ENCODE measurements at regions not wholly inside any gene's neighbourhood (a gene's known extent, or its start where the extent isn't known, plus 50 kb on each side); places are given as distances from the start of the nearest gene placed in this dataset.
"Not testable (repeated sequence)": the region's sequence is repeated elsewhere in the genome, so short reads cannot be mapped to it uniquely, and the experiment has no call there.

DNA sequence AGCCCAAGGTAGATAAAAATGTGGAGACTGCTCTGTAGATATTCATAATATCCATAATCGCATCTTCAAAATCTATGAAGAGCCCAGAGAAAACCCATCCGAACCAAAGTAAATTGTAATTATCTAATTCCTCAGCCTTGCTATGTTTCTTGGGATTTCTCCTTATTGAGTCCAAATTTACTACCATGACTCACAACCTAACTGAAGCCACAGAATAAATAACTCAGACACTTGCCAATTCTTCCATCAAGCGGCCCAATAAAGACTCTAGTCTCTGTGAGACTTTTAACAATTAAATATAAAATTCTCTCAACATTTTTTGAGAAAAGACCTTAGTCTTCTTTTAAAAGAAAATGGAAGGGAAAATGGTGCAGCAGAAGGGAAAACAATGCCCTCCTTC, 409.8 kb downstream of the DAD1 start:
- H3K4me1 ChIP-seq: no peaks in the 10 kb centered on the region
- no peaks in the 10 kb centered on the region for H3K9me3 ChIP-seq
- H3K36me3 ChIP-seq (replicated peaks): no peaks in the 10 kb centered on the region
- DNase-seq (ENCODE audit: low spot score in 2 of 2): no peak
- H3K4me3 ChIP-seq: no peak overlapping the region
- peaks cover 7% of the 10 kb centered on the region; the same call in 1 of the 2 replicates for H3K27me3 ChIP-seq (ENCODE audit: low read depth)
- in situ Hi-C loops (cut with MboI; ENCODE audit: low sequenced_read_pairs): no loop called here

DNA sequence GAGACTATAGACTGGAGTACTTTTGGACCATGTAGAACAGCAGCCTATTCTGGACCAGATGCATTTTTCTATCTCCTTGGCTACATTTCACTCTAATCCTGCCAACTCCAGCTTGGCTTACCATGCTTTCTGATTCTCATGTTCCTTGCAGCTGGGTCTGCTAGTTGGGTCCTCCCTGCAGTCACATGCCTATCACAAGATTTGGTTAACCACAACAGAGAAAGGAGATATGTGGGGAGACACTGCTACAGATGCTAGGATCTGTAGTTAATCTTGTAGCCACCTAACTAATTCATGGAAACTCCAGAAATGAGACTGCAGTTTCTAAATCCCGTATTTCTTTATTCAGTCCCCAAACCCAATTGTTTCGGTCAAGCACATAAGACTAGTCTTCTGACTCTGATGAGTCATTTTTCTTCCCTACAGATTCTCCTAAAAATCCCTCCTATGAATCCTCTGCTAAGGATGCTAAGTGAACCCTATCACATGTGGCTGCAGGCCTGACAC, 410.6 kb downstream of the DAD1 start:
- peaks cover 7% of the 10 kb centered on the region; the same call in 1 of the 2 replicates for H3K27me3 ChIP-seq (ENCODE audit: low read depth)
- in situ Hi-C loops (cut with MboI; ENCODE audit: low sequenced_read_pairs): no loop called here
- no peaks in the 10 kb centered on the region for H3K4me1 ChIP-seq
- DNase-seq (ENCODE audit: low spot score in 2 of 2): no peak
- H3K36me3 ChIP-seq (replicated peaks): no peaks in the 10 kb centered on the region
- H3K9me3 ChIP-seq: no peaks in the 10 kb centered on the region
- H3K4me3 ChIP-seq: no peak overlapping the region

DNA sequence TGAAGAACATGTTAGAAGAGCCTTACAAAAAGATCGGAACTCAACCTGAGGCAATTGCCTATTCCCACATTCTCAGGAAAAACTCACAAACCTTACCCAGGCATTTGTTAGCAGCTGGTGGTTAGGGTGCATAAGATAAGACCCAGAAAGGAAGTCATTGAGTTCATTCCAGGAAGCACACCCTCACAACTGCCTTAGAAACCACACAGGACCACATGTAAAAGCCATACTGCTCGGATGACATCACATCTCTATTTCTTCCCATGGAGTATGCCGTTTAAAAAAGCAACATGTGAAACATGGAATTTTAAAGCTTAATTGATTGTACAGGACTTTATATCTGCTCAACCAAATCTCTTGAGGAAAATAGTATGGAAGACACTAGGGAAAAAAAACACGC, 411.2 kb downstream of the DAD1 start:
- in situ Hi-C loops (cut with MboI; ENCODE audit: low sequenced_read_pairs): no loop called here
- Histone ChIP-seq H3K4me3 (no peak overlapping the region), H3K4me1 (no peaks in the 10 kb centered on the region), H3K27me3 (ENCODE audit: low read depth) (peaks cover 7% of the 10 kb centered on the region; the same call in 1 of the 2 replicates), H3K36me3 (replicated peaks) (no peaks in the 10 kb centered on the region), H3K9me3 (no peaks in the 10 kb centered on the region)
- DNase-seq (ENCODE audit: low spot score in 2 of 2): no peak

DNA sequence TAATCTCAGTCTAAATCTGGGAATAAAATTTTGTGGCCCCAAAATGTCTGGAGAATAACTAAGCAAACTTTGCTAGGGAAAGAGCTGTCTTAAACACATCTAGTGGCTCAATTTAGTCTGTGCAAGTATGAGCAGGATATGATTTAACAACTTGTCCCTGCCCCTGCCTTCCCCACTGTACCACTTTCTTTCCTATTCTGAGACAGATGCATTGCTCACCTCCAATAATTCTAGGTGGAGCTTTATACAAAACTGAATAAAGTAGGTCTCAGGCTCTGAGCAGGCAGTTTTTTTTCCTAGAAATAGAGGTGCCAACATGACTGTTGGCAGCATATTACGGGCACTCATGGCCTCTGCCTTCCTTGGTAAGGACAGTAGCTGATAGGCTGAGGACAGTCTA, 412.1 kb downstream of the DAD1 start:
- H3K4me3 ChIP-seq: no peak overlapping the region
- no peak for DNase-seq (ENCODE audit: low spot score in 2 of 2)
- H3K36me3 ChIP-seq (replicated peaks): no peaks in the 10 kb centered on the region
- in situ Hi-C loops (cut with MboI; ENCODE audit: low sequenced_read_pairs): no loop called here
- peaks cover 7% of the 10 kb centered on the region; the same call in 1 of the 2 replicates for H3K27me3 ChIP-seq (ENCODE audit: low read depth)
- H3K4me1 ChIP-seq: no peaks in the 10 kb centered on the region
- H3K9me3 ChIP-seq: no peaks in the 10 kb centered on the region

DNA sequence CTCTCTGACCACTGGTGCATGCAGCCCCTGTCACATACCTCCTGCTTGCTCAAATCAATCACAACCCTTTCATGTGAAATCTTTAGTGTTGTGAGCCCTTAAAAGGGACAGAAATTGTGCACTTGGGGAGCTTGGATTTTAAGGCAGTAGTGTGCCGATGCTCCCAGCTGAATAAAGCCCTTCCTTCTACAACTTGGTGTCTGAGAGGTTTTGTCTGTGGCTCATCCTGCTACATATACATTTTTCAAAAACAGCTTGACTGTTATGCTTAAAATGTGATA, 413.8 kb downstream of the DAD1 start:
- DNase-seq (ENCODE audit: low spot score in 2 of 2); H3K9me3 ChIP-seq; in situ Hi-C loops (cut with MboI; ENCODE audit: low sequenced_read_pairs): not testable (repeated sequence)

DNA sequence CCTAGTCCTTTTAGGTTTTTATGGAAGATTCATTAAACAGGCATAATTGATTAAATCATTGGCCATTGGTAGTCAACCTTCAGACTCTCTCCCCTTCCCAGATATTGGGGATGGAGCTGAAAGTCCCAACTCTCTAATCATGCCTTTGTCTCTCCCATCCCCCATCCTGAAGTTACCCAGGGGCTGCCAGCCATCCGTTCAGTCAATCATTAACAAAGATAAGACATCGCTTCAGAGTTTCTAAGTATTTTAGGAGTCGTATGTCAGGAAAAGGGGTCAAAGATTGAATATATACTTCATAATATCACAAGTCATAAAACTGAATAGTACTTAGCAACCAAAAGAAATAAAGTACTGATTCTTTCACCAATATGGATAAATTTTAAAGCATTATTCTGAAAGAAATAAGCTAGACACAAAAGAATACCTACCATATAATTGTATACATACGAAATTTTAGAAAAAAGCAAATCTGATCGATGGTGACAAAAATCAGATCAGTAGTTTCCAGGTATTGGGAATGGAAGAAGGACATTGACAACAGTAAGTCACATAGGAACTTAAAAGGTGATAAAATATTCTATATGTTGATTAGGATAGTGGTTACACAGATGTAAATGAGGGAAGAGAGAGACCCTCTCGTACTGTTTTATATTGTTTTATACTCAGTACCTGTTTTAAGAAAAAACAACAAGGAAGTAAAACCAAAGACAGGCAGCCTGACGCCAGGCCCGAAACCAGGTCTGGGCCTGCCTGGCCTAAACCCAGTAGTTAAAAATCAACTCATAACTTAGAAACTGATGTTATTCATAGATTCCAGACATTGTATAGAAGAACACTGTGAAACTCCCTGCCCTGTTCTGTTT, 414.4 kb downstream of the DAD1 start:
- in situ Hi-C loops (cut with MboI; ENCODE audit: low sequenced_read_pairs): no loop called here
- no peaks in the 10 kb centered on the region for H3K36me3 ChIP-seq (replicated peaks)

More for the DNA sequence above, 413.8 kb downstream of the DAD1 start:
- not testable (repeated sequence) for H3K36me3 ChIP-seq (replicated peaks); H3K27me3 ChIP-seq (ENCODE audit: low read depth); H3K4me1 ChIP-seq; H3K4me3 ChIP-seq

DNA sequence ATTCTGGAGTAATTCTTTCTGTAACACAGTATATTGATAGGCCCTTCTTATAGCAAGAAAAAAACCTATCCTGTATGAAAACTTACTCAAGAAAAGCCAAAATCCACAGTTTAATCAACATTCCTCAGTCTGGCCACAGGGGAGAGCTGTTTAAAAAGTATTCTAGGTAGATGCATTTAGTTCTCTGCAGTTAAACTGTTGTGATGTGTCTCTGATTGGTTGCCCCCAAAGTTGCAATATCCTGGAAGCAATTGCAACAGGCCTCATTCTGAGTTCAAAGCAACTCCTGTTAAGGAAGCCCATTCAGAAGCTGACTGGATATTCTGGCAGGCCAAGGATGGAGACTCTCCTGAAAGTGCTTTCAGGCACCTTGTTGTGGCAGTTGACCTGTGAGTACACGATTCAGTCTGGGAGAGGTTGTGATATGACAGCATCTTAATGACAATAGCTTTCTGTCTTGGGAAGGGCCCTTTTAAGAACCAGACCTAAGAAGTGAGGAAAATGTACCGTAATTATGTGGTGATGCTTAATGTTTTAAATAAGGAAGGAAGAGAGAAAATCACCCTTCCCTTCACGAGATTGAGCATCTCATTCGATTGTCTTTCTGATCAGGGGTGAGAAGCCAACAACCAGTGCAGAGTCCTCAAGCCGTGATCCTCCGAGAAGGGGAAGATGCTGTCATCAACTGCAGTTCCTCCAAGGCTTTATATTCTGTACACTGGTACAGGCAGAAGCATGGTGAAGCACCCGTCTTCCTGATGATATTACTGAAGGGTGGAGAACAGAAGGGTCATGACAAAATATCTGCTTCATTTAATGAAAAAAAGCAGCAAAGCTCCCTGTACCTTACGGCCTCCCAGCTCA, 420.7 kb downstream of the DAD1 start:
- DNase-seq (ENCODE audit: low spot score in 2 of 2): no peak

More for the DNA sequence above, 414.4 kb downstream of the DAD1 start:
- H3K4me1 ChIP-seq: no peaks in the 10 kb centered on the region
- DNase-seq (ENCODE audit: low spot score in 2 of 2): no peak
- no peaks in the 10 kb centered on the region for H3K9me3 ChIP-seq
- peaks cover 7% of the 10 kb centered on the region; the same call in 1 of the 2 replicates for H3K27me3 ChIP-seq (ENCODE audit: low read depth)
- no peak overlapping the region for H3K4me3 ChIP-seq

DNA sequence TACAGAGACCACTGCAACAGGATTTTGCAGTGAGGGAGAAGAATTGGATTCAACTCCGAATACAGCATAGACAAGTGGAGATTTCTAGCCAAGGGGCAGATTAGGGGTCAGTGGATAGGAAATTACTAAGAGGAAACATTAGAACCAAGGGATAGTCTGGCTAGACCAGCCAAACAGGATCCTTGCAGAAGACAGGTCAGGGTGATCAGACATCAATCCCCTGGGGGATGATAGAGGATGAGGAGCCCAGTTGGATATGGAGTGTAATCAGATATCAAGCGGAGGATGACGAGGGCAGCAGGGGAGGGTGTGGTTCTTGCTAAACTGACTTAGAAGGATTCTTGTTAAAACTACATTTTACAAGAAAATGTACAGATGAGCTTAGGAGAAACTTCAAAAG, 424.4 kb downstream of the DAD1 start:
- no peaks in the 10 kb centered on the region for H3K4me1 ChIP-seq
- H3K27me3 ChIP-seq (ENCODE audit: low read depth): no peaks in the 10 kb centered on the region; the same call in 1 of the 2 replicates
- no peak for DNase-seq (ENCODE audit: low spot score in 2 of 2)
- no peak overlapping the region for H3K4me3 ChIP-seq
- in situ Hi-C loops (cut with MboI; ENCODE audit: low sequenced_read_pairs): no loop called here
- no peaks in the 10 kb centered on the region for H3K36me3 ChIP-seq (replicated peaks)
- H3K9me3 ChIP-seq: no peaks in the 10 kb centered on the region

More for the DNA sequence above, 420.7 kb downstream of the DAD1 start:
- Histone ChIP-seq H3K9me3 (no peaks in the 10 kb centered on the region), H3K36me3 (replicated peaks) (no peaks in the 10 kb centered on the region), H3K4me1 (no peaks in the 10 kb centered on the region), H3K4me3 (no peak overlapping the region), H3K27me3 (ENCODE audit: low read depth) (no peaks in the 10 kb centered on the region; the same call in 1 of the 2 replicates)
- in situ Hi-C loops (cut with MboI; ENCODE audit: low sequenced_read_pairs): no loop called here

DNA sequence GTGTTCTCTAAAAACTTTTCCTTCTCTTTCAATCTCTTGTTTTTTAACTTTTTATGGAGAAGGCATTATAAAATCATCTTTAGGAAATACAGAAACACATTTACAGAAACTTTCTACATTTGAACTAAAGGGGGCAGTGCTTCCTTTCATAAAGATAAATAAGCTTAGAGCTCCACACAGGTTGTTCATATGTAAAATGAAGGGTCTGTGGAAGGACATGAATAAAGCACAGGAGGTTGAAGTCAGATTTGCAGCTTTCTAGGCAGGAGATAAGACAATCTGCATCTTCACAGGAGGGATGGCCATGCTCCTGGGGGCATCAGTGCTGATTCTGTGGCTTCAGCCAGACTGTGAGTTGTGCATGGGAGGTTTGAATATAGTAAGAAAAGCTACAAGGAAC, 426.0 kb downstream of the DAD1 start:
- no peaks in the 10 kb centered on the region for H3K4me1 ChIP-seq
- H3K4me3 ChIP-seq: no peak overlapping the region
- DNase-seq (ENCODE audit: low spot score in 2 of 2): peak in 1 of 2 experiments; percentile 39
- H3K9me3 ChIP-seq: no peaks in the 10 kb centered on the region
- no peaks in the 10 kb centered on the region for H3K36me3 ChIP-seq (replicated peaks)
- no peaks in the 10 kb centered on the region; the same call in 1 of the 2 replicates for H3K27me3 ChIP-seq (ENCODE audit: low read depth)
- in situ Hi-C loops (cut with MboI; ENCODE audit: low sequenced_read_pairs): no loop called here

DNA sequence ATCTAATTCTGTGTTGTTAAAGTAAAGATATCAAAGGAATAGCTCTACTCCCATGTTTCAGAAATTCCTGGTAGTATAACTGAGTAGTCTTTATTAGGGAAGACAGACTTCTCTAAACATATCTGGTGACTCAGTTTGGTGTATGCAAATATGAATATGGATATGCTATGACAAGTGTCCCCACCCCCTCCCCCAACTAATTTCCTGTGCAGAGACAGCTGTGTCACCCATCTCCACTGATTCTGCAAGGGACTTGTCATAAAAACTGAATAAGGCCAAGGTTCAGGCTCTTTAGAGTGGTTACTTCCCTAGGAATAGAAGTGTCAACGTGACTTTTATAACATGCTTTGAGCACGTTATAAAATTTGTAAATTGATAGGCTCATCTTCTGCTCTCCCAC, 429.1 kb downstream of the DAD1 start:
- no peaks in the 10 kb centered on the region; the same call in 1 of the 2 replicates for H3K27me3 ChIP-seq (ENCODE audit: low read depth)
- no peaks in the 10 kb centered on the region for H3K9me3 ChIP-seq
- no peaks in the 10 kb centered on the region for H3K36me3 ChIP-seq (replicated peaks)
- DNase-seq (ENCODE audit: low spot score in 2 of 2): no peak
- in situ Hi-C loops (cut with MboI; ENCODE audit: low sequenced_read_pairs): no loop called here
- no peaks in the 10 kb centered on the region for H3K4me1 ChIP-seq
- no peak overlapping the region for H3K4me3 ChIP-seq

DNA sequence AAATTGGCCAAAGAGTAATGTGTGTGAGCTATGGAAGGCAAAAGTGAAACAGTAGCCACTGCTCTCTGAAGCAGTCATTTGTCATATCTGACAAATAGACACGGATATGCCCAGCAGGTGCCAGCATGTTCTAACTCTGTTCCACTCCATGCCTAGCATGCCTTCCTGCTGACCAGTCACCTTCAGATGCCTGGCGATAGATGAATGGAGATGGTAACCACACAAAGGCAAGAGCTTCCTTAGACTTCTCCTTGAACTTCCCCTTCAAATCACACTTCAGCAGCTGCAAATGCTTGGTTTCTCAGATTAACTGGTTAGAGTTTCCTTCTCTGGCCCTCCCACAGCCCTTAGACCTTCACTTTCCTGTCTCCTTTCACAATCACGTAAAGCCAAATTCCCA, 429.9 kb downstream of the DAD1 start:
- H3K27me3 ChIP-seq (ENCODE audit: low read depth): no peaks in the 10 kb centered on the region
- H3K36me3 ChIP-seq (replicated peaks): no peaks in the 10 kb centered on the region
- DNase-seq (ENCODE audit: low spot score in 2 of 2): no peak
- no peaks in the 10 kb centered on the region for H3K9me3 ChIP-seq
- H3K4me3 ChIP-seq: no peak overlapping the region
- in situ Hi-C loops (cut with MboI; ENCODE audit: low sequenced_read_pairs): no loop called here
- H3K4me1 ChIP-seq: no peaks in the 10 kb centered on the region

DNA sequence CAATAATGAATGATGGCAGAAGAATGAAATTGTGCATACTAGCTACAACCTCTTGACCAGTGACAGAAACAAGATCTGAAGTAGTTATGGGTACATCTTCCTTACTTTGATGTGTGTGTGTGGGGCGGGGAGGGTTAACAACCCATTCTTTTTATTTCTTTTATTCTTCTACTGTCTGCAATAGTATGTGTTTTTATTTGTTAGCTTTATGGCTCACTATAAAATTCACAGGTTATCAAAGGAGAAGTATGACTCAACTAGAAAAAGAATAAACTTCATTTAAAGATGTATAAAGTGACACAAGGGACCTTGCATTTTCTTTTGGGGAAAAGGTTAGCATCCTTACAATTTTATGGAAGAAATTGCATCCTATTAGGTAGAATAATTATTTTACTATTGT, 430.5 kb downstream of the DAD1 start:
- in situ Hi-C loops (cut with MboI; ENCODE audit: low sequenced_read_pairs): no loop called here
- Histone ChIP-seq H3K36me3 (replicated peaks) (no peaks in the 10 kb centered on the region), H3K4me3 (no peak overlapping the region), H3K9me3 (no peaks in the 10 kb centered on the region), H3K27me3 (ENCODE audit: low read depth) (no peaks in the 10 kb centered on the region), H3K4me1 (no peaks in the 10 kb centered on the region)
- DNase-seq (ENCODE audit: low spot score in 2 of 2): no peak

DNA sequence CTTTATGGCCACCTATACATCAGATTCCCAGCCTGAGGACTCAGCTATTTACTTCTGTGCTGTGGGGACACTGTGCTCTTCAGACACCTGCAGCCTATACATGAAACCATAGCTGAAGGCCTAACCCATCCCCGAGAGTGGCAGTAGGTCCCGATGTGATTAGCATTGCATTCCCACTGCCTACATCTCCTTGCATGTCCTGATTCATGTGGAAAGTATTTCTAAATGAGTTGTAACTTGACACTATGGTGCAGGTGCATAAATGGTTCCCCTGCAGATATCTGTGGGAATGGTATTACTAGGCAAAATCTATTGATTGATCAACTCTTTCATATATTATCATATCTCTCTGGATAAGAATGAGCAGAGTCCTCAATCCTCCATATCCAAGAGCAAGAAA, 433.5 kb downstream of the DAD1 start:
- no peaks in the 10 kb centered on the region for H3K36me3 ChIP-seq (replicated peaks)
- DNase-seq (ENCODE audit: low spot score in 2 of 2): no peak
- no peaks in the 10 kb centered on the region for H3K27me3 ChIP-seq (ENCODE audit: low read depth)
- H3K4me1 ChIP-seq: no peaks in the 10 kb centered on the region
- H3K4me3 ChIP-seq: no peak overlapping the region
- no peaks in the 10 kb centered on the region for H3K9me3 ChIP-seq
- in situ Hi-C loops (cut with MboI; ENCODE audit: low sequenced_read_pairs): no loop called here

DNA sequence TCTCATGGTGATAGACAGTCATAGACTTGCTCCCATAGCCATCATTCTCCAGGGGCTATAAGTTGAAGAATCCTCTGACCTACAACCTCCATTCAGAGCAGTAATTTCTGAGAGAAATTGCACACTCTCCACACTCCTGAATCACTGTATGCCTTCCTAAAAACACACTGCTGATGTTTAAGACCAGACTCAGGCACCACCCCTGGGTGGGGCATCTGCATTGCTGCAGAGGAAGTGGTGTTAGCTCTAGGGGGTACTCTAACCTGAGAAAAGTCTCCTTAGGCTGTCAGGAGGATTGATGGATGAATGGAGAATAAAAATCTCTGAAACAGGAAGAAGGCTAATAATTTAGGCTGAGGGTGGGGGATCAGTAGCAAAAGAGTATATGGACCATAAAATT, 436.1 kb downstream of the DAD1 start:
- in situ Hi-C loops (cut with MboI; ENCODE audit: low sequenced_read_pairs): no loop called here
- Histone ChIP-seq H3K9me3 (no peaks in the 10 kb centered on the region), H3K4me3 (no peak overlapping the region), H3K36me3 (replicated peaks) (no peaks in the 10 kb centered on the region), H3K4me1 (no peaks in the 10 kb centered on the region), H3K27me3 (ENCODE audit: low read depth) (no peaks in the 10 kb centered on the region)
- no peak for DNase-seq (ENCODE audit: low spot score in 2 of 2)
